ENCODE measurements at regions not wholly inside any gene's neighbourhood (a gene's known extent, or its start where the extent isn't known, plus 50 kb on each side); places are given as distances from the start of the nearest gene placed in this dataset.

GRCh38 chr4:8702516-8703400 is 110.2 kb downstream of the CPZ start:
- no peak for TF ChIP-seq CTCF (IDR thresholded peaks at IDR 0.05)
- TF ChIP-seq POLR2A (IDR thresholded peaks at IDR 0.05), result no peak
- TF ChIP-seq EP300 (IDR thresholded peaks at IDR 0.05), result no peak

Data from tibial nerve (tissue), 4 donors.